Muscle of leg (tissue), 3 donors: ENCODE measurements at regions not wholly inside any gene's neighbourhood (a gene's known extent, or its start where the extent isn't known, plus 50 kb on each side); places are given as distances from the start of the nearest gene placed in this dataset.

Source experiments
- DNase-seq: peaks from one replicate; pipeline ENCODE4 v3.0.0; 2013
- H3K27ac ChIP-seq: one replicate; pipeline ENCODE4 v1.5.1; 2013; ENCODE audit warnings: mild to moderate bottlenecking, low read length, control low read depth
- H3K27me3 ChIP-seq: one replicate; pipeline ENCODE4 v1.6.1; 2013; ENCODE audit warnings: low read length; ENCODE audit not compliant: control insufficient read depth, insufficient read depth
- H3K36me3 ChIP-seq: one replicate; pipeline ENCODE4 v1.6.1; 2013; ENCODE audit warnings: low read length; ENCODE audit not compliant: control insufficient read depth, insufficient read depth
- H3K4me1 ChIP-seq: one replicate; pipeline ENCODE4 v1.6.1; 2013; ENCODE audit warnings: low read length; ENCODE audit not compliant: control insufficient read depth, insufficient read depth
- H3K4me3 ChIP-seq: one replicate; pipeline ENCODE4 v1.5.1; 2013; ENCODE audit warnings: low read length, control low read depth
- H3K9me3 ChIP-seq: replicated peaks from 2 replicates; pipeline ENCODE4 v1.6.1; 2013; ENCODE audit warnings: low read depth, low read length; ENCODE audit not compliant: control insufficient read depth
- WGBS: methylation state at CpG from one replicate; pipeline ENCODE4 v1.1.5; 2013; ENCODE audit warnings: missing lambda C conversion rate; ENCODE audit not compliant: insufficient coverage; 5-methylcytosine and 5-hydroxymethylcytosine counted together

DNA sequence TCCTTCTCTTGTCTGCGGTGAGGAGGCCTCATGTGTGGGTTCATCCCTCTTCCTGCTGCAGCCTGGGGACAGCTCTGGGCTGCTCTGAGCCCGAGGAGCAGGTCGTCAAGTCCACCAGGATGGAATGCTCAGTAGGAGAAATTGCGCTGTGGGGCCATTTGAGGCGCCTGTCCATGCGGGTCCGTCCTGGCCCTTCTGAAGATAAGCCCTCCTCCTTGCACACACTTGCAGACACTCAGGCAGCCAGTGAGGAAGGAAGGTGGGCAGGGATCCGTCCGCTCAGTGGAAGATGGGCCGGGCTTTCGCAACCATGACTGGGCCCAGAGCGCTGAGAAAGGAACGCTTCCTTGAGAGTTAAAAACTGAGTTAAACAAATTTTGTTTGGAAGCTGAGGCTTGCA is 356.8 kb downstream of the GLRX3 start:
- Histone ChIP-seq H3K27me3 (no peaks in the 10 kb centered on the region), H3K36me3 (no peaks in the 10 kb centered on the region), H3K9me3 (no peaks in the 10 kb centered on the region), H3K4me3 (no peak overlapping the region), H3K4me1 (peaks cover 10% of the 10 kb centered on the region), H3K27ac (no peak overlapping the region)
- 88% methylated on average over 8 of the region's 13 CpGs for WGBS
- DNase-seq: no peak

- no peak overlapping the region for H3K4me3 ChIP-seq
- no peaks in the 10 kb centered on the region for H3K9me3 ChIP-seq
- no peak overlapping the region for H3K27ac ChIP-seq
- H3K27me3 ChIP-seq: no peaks in the 10 kb centered on the region
- WGBS: 56% methylated on average over 15 of the region's 25 CpGs
- no peaks in the 10 kb centered on the region for H3K36me3 ChIP-seq
- H3K4me1 ChIP-seq: peaks cover 10% of the 10 kb centered on the region
- peak; percentile 65 for DNase-seq
Observed at GRCh38 chr10:130493446-130494145, 357.4 kb downstream of the GLRX3 start.

DNA sequence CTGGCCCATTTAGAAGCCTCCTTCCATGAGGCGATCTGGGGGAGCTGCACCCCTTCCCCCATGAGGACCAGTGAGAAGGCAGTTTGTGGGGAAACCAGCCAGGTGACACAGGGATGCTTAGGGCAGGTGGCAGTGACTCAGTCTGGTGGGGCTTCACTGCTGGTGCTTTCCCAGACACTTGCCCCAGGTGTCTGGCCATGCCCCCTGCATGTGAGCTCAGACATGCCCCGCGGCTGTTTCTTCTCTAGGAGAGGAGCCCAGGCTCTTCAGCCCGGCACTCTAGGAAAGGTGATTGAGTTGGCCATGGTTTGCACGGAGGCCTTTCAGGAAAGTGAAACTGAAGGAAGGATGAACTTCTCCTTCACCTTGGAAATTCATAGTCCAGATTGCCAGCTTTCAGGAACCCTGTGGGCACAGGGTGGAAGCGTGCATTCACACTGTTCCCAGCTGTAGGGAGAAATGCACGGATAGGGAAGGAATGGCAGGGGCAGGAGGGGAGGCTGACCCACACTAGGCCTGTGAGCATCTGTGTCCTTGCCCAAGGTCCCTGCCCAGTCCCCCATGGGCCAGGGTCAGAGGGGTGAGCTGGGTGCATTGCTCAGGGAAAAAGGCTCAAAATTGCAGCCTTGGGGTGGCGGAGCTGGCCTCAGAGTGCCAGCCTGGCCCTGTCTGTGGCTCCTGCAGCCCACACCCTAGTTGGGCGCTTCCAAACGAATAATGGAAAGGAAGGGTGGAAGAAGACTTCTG is 359.1 kb downstream of the GLRX3 start:
- no peaks in the 10 kb centered on the region for H3K36me3 ChIP-seq
- no peak overlapping the region for H3K4me3 ChIP-seq
- H3K4me1 ChIP-seq: peaks cover 10% of the 10 kb centered on the region
- DNase-seq: no peak
- no peaks in the 10 kb centered on the region for H3K9me3 ChIP-seq
- H3K27ac ChIP-seq: no peak overlapping the region
- 86% methylated on average over 4 of the region's 10 CpGs for WGBS
- no peaks in the 10 kb centered on the region for H3K27me3 ChIP-seq

DNA sequence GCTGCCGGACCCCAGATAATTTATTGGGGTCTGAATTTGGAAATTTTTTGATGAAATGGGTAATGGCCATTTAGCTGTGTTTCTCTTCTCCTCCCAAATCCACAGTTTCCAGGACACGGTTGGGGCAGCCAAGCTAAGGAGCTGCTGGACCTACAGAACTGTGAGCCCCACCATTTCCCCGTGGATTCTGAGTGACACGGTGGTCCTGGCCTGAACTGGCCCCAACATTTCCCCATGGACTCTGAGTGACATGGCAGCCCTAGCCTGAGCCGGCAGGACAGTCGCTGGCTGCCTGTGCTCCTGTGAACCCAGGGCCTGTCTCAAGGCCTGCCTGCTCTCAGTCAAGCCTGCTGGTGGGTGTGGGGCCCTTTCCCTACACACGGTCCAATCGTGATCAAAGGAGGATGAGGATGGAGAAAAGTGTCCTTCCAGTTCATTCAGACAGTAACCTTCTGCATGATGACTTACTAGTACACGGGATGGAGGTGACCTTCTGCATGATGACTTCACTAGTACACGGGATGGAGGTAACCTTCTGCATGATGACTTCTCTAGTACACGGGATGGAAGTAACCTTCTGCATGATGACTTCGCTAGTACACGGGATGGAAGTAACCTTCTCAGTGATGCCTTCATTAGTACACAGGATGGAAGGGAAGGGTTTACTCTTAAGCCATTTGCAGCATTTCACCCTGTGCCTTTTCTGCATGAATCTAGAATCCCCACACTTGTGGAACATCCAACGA is 359.9 kb downstream of the GLRX3 start:
- WGBS: 93% methylated on average over 12 of the region's 14 CpGs

DNA sequence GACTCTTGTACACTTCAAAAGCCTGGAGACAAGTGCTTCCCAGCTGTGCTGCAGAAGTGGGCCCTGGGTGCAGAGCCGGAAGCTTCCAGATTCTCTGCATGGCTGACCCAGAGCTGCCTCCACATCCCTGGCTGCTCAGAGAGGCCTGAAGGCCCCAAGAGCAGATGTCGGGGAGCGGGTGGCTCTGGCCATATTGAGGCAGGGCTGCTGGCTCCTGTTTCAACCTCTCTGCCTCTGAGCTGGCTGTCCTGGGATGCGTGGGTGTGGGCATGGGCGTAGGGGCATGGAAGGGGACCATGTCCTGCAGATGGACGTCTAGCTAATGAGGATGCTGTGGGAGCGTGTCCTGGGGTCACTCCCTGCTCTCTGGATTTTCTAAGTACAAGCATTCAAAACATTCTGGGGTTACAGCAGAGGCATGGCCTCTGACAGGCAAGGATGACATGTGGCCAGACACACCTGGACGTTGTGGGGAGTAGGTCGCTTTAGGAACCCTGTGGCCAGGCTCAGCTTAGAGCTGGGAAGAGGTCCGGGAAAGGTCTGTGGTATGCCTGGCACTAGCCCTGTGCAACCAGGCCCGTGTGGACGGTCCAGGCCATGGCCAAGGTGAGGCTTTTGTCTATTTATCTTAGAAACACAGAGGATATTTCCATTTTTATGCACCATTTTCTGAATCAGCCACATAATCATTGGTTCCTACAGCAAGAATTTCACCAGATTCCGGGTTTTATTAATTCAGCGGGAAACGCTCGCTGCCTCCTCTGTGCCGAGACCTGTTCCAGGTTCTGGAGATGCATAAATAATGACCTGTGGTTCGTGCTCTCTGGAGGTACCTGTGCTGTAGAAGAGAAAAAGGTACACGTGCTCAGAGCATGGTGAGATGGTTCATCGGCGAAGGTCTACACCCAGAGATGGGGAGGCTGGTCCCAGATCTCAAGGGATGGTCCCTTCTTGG is 361.1 kb downstream of the GLRX3 start:
- Histone ChIP-seq H3K27me3 (no peaks in the 10 kb centered on the region), H3K9me3 (no peaks in the 10 kb centered on the region), H3K36me3 (no peaks in the 10 kb centered on the region), H3K4me3 (no peak overlapping the region), H3K27ac (no peak overlapping the region), H3K4me1 (peaks cover 8% of the 10 kb centered on the region)
- WGBS: 78% methylated on average over 18 of the region's 21 CpGs
- DNase-seq: no peak

More for the DNA sequence above, 359.9 kb downstream of the GLRX3 start:
- H3K27ac ChIP-seq: no peak overlapping the region
- peaks cover 10% of the 10 kb centered on the region for H3K4me1 ChIP-seq
- H3K36me3 ChIP-seq: no peaks in the 10 kb centered on the region
- H3K9me3 ChIP-seq: no peaks in the 10 kb centered on the region
- no peak for DNase-seq
- no peaks in the 10 kb centered on the region for H3K27me3 ChIP-seq
- no peak overlapping the region for H3K4me3 ChIP-seq

GRCh38 chr10:130498042-130498441 is 361.9 kb downstream of the GLRX3 start:
- Histone ChIP-seq H3K9me3 (no peaks in the 10 kb centered on the region), H3K4me1 (peaks cover 8% of the 10 kb centered on the region), H3K27ac (no peak overlapping the region), H3K36me3 (no peaks in the 10 kb centered on the region), H3K4me3 (no peak overlapping the region), H3K27me3 (no peaks in the 10 kb centered on the region)
- DNase-seq: no peak
- 90% methylated on average over 7 of the region's 7 CpGs for WGBS

GRCh38 chr10:130498934-130499333 is 362.7 kb downstream of the GLRX3 start:
- Histone ChIP-seq H3K4me3 (no peak overlapping the region), H3K4me1 (no peaks in the 10 kb centered on the region), H3K9me3 (no peaks in the 10 kb centered on the region), H3K27ac (no peak overlapping the region), H3K36me3 (no peaks in the 10 kb centered on the region), H3K27me3 (no peaks in the 10 kb centered on the region)
- WGBS: 54% methylated on average over 4 of the region's 8 CpGs
- no peak for DNase-seq

DNA sequence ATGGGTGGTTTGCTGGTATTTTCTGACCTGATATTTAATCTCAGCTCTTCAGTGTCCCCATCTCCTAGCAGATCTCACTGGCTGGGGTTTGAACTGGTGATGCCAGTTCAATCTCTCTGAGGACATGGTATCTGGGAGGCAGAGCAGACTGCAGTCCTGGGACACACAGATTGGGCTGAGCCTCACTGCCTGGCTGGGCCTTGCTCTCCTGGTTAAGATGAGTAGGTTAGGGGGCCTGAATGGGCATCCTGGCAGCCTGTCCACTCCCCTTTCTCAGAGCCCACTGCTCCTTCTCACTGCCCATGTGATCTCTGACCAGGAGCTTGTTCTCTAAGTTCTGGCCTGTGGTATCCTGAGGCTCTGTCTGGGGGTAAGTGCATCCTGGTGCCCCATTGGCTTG is 363.4 kb downstream of the GLRX3 start:
- no peaks in the 10 kb centered on the region for H3K36me3 ChIP-seq
- H3K27ac ChIP-seq: no peak overlapping the region
- no peaks in the 10 kb centered on the region for H3K9me3 ChIP-seq
- H3K4me3 ChIP-seq: no peak overlapping the region
- DNase-seq: no peak
- no peaks in the 10 kb centered on the region for H3K4me1 ChIP-seq
- no peaks in the 10 kb centered on the region for H3K27me3 ChIP-seq

GRCh38 chr10:130500261-130501000 is 364.2 kb downstream of the GLRX3 start:
- no peaks in the 10 kb centered on the region for H3K36me3 ChIP-seq
- no peaks in the 10 kb centered on the region for H3K27me3 ChIP-seq
- no peaks in the 10 kb centered on the region for H3K9me3 ChIP-seq
- no peak for DNase-seq
- no peak overlapping the region for H3K4me3 ChIP-seq
- H3K27ac ChIP-seq: no peak overlapping the region
- 84% methylated on average over 8 of the region's 10 CpGs for WGBS
- H3K4me1 ChIP-seq: no peaks in the 10 kb centered on the region
